ENCODE measurements at regions not wholly inside any gene's neighbourhood (a gene's known extent, or its start where the extent isn't known, plus 50 kb on each side); places are given as distances from the start of the nearest gene placed in this dataset.

DNA sequence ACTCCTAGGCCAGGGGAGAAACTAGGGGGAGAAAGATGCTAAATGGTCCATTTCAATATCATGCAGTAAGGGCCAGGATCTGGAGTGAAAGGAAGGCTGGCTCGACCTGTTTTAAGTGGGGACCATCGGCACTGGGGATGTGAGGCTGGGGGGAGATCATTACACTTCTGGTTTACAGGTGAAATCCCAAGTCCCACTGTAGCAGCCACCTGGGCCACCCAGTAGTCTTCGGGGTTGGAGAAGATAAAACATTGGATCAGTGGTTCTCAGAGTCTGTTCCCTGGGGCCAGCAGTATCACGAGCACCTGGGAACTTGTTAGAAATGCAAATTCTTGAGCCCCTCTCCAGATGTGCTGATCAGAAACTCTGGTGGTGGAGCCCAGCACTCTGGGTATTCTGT lies 111.3 kb upstream of the ALDH1B1 start:
- no peaks in the 10 kb centered on the region for H3K27me3 ChIP-seq (ENCODE audit: control insufficient read depth in 1 of 2, insufficient read depth in 2 of 2, low read length in 2 of 2)
- H3K36me3 Mint-ChIP-seq (ENCODE audit: low read depth) = no peaks in the 10 kb centered on the region
- peaks cover 17% of the 10 kb centered on the region for H3K4me1 Mint-ChIP-seq (ENCODE audit: low read depth)
- H3K36me3 ChIP-seq (ENCODE audit: insufficient read depth, low read length) = no peaks in the 10 kb centered on the region
- TF ChIP-seq CTCF (IDR thresholded peaks at IDR 0.05) = no peak
- H3K4me3 ChIP-seq (ENCODE audit: low read length) = no peak overlapping the region
- ATAC-seq (ENCODE audit: poor library complexity) (no peak), DNase-seq (no peak)
- H3K9me3 Mint-ChIP-seq = no peaks in the 10 kb centered on the region
- ChIA-PET POLR2A (no interaction called here), CTCF (no interaction called here)
- H3K27ac ChIP-seq (ENCODE audit: low read depth in 1 of 2, low read length in 2 of 2) = no peak overlapping the region
- H3K4me3 Mint-ChIP-seq = no peak overlapping the region
- peaks cover 16% of the 10 kb centered on the region for H3K4me1 ChIP-seq (ENCODE audit: insufficient read depth, low read length)
- no peaks in the 10 kb centered on the region for H3K27me3 Mint-ChIP-seq
- intact Hi-C loops (cut with DNase I, micrococcal nuclease) = no loop called here
- H3K27ac Mint-ChIP-seq = no peak overlapping the region
- no peaks in the 10 kb centered on the region for H3K9me3 ChIP-seq (ENCODE audit: control insufficient read depth in 1 of 2, insufficient read depth in 1 of 2, low read length in 2 of 2)

DNA sequence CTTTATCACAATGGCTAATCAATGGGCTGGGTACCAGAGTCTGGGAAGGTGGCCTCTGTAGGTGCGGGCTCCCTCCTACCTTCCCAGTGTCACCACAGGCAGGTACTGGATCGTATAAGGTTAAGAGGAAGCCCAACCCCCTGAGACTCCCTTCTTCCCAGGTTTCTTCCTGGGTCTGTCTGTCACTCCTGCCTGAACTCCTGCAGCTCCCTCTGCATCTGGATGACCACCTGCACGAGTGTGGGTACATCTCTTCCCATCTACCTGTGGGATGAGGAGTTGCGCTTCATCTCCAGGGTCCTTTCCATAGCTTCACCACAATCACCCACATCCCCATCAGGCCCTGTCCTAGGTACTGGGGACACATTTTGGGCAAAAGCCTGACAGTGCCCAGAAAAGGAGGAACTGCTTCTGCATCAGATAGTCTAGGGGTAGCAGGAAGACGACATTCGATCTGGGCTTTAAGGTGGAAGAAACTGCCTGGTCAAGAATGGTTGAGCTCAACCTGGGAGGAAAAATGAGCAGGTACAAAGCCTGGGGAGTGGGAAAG lies 112.2 kb upstream of the ALDH1B1 start:
- peaks cover 16% of the 10 kb centered on the region for H3K4me1 ChIP-seq (ENCODE audit: insufficient read depth, low read length)
- no peak for ATAC-seq (ENCODE audit: poor library complexity)
- intact Hi-C loops (cut with DNase I, micrococcal nuclease) = no loop called here
- H3K4me3 Mint-ChIP-seq = no peak overlapping the region
- ChIA-PET POLR2A (no interaction called here), CTCF (no interaction called here)
- no peaks in the 10 kb centered on the region for H3K27me3 Mint-ChIP-seq
- H3K9me3 ChIP-seq (ENCODE audit: control insufficient read depth in 1 of 2, insufficient read depth in 1 of 2, low read length in 2 of 2) = no peaks in the 10 kb centered on the region
- H3K36me3 ChIP-seq (ENCODE audit: insufficient read depth, low read length) = no peaks in the 10 kb centered on the region
- no peak for TF ChIP-seq CTCF (IDR thresholded peaks at IDR 0.05)
- no peak overlapping the region for H3K4me3 ChIP-seq (ENCODE audit: low read length)
- DNase-seq = no peak
- no peaks in the 10 kb centered on the region for H3K36me3 Mint-ChIP-seq (ENCODE audit: low read depth)
- no peak overlapping the region for H3K27ac ChIP-seq (ENCODE audit: low read depth in 1 of 2, low read length in 2 of 2)
- no peaks in the 10 kb centered on the region for H3K9me3 Mint-ChIP-seq
- no peak overlapping the region for H3K27ac Mint-ChIP-seq
- H3K27me3 ChIP-seq (ENCODE audit: control insufficient read depth in 1 of 2, insufficient read depth in 2 of 2, low read length in 2 of 2) = no peaks in the 10 kb centered on the region
- H3K4me1 Mint-ChIP-seq (ENCODE audit: low read depth) = peaks cover 17% of the 10 kb centered on the region

DNA sequence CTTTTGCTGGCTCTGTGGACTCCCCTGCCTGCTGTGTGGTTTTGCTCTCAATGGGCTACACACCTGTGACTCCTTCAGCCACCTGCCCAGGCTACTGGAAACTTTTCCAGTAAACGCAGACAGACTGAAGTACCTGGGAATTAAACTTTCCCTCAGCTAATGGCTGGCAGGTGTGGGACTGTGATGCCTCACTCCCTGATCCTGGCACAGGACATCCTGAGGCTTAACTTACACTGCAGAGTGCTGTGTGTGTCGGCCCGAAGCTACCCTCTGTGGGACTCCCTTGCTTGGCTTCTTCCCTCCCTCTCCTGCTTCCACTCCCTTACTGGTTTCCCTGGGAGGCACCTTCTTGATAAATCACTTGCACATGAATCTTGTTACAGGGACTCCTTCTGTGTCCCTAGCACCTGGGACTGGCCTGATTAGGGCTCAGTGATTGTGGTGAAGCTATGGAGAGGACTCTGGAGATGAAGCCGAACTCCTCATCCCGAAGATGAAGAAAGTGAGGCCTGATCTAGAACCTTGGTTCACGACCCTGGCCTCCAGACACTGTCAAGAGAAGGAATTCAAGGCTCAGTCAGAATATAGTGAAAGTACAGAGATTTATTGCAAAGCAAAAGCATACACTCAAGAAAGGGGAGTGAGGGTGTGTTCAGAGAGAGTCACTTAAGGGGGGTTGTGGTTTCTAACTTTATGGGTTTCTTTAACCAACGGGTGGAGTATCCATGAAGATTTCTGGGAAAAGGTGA lies 113.4 kb upstream of the ALDH1B1 start:
- POLR2A ChIA-PET = no interaction called here
- Mint-ChIP-seq H3K36me3 (ENCODE audit: low read depth) (no peaks in the 10 kb centered on the region), H3K9me3 (no peaks in the 10 kb centered on the region), H3K4me1 (ENCODE audit: low read depth) (peaks cover 17% of the 10 kb centered on the region), H3K27ac (no peak overlapping the region), H3K4me3 (no peak overlapping the region), H3K27me3 (no peaks in the 10 kb centered on the region)
- no peaks in the 10 kb centered on the region for H3K27me3 ChIP-seq (ENCODE audit: control insufficient read depth in 1 of 2, insufficient read depth in 2 of 2, low read length in 2 of 2)
- DNase-seq (no peak), ATAC-seq (ENCODE audit: poor library complexity) (no peak)
- no peak overlapping the region for H3K27ac ChIP-seq (ENCODE audit: low read depth in 1 of 2, low read length in 2 of 2)
- no peaks in the 10 kb centered on the region for H3K9me3 ChIP-seq (ENCODE audit: control insufficient read depth in 1 of 2, insufficient read depth in 1 of 2, low read length in 2 of 2)
- no peak overlapping the region for H3K4me3 ChIP-seq (ENCODE audit: low read length)
- no peaks in the 10 kb centered on the region for H3K36me3 ChIP-seq (ENCODE audit: insufficient read depth, low read length)
- TF ChIP-seq CTCF (IDR thresholded peaks at IDR 0.05) = no peak
- peaks cover 16% of the 10 kb centered on the region for H3K4me1 ChIP-seq (ENCODE audit: insufficient read depth, low read length)
- intact Hi-C loops (cut with DNase I, micrococcal nuclease) = no loop called here
- CTCF ChIA-PET = no interaction called here
